ENCODE measurements at regions not wholly inside any gene's neighbourhood (a gene's known extent, or its start where the extent isn't known, plus 50 kb on each side); places are given as distances from the start of the nearest gene placed in this dataset.

DNA sequence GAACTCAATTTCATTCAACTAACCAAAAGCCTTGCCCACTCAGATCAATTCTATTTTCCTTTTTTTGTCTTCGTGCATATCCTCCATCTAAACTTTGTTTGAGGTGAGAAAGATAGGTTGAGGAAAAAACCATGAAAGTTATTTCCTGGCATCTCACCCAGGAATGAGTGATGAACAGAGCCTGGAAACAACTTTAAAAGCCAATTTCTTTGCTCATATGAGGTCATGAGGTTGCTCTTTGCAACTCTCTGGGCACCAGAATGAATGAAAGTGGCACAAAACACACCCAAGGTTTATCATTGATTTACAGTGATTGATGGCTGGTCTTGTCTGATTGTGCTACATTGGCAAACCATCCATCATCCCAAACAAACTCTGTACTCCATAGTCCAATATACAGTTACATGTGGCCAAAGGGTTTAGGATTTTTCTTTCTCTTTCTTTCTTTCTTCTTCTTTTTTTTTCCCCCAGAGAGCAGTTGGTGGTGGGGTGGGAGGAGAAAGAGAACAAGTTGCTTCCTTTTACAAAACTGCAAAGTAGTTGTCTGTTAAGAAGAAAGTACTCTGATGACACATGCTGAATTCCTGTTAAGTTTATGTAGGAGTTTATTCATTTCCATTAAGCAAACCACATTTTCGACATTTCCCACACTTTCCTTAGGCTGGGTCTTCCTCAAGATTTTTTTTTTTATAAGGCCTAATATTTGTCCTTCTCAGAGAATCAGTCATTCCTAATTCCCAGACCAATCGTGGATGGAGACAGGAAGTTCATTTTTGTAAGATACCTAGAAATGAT lies 575.9 kb upstream of the ZEB2 start:
- FAIRE-seq, result no peak

- FAIRE-seq, result no peak
Measured at GRCh38 chr2:145094370-145094769, 574.5 kb upstream of the ZEB2 start.

DNA sequence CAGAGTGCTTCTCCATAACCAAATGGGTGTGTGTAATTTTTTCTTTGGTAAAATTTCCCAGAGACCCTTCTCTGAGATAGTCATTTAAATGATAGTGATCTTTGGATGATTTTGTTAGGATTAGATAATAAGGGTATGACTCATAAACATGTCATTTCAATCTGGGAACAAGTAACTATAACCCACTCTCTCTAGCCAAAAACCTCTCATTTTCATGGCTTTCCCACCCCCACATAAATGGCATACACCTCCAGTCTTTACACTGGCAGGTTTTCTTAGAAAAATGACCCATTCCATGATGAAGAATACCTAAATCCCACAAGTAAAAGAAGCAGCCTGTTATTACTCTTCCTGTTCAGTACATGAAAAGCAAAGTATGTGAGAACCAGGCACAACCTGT lies 572.0 kb upstream of the ZEB2 start:
- FAIRE-seq, result no peak

GRCh38 chr2:145090841-145091761 lies 571.2 kb upstream of the ZEB2 start:
- no peak for FAIRE-seq

- no peak for FAIRE-seq
Measured at GRCh38 chr2:145088756-145089155, 568.8 kb upstream of the ZEB2 start.

- FAIRE-seq, result no peak
Measured at GRCh38 chr2:145086910-145087309, 567.0 kb upstream of the ZEB2 start.

DNA sequence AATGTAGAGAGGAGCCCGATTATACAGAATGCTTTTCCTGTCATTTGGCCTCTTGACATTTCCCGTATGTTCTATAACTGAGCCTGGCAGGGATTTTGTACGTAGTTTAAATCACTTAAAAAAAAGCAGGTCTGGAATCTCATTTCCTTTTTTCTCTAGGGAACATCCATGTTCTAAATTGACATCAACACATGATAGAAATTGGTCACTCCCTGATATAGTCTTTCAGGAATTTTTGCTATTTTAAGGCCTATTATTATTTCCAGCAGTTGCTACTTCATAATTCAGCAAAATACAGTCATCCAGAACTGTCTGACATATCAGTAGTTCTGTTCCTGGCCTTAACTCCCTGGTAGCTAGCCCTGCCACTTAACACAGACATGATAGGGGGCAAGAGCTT lies 565.7 kb upstream of the ZEB2 start:
- no peak for FAIRE-seq

DNA sequence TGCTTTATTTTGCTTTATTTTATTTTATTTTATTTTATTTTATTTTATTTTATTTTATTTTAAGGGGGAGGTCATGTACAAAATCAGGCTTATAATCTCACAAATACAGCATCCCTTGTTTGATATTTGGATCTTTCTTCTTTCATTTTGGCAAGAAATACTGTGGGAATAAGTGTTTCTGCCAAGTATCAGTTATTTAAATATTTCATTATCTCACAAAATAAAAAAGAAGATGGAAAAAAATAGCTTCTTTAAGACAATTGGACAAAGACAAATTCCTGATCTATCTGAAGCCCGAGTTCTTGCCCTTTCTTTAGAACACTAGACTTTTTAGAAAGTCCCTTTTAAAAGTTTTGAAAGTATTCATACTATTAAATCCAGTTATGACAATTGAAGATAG lies 560.5 kb upstream of the ZEB2 start:
- FAIRE-seq, result no peak

DNA sequence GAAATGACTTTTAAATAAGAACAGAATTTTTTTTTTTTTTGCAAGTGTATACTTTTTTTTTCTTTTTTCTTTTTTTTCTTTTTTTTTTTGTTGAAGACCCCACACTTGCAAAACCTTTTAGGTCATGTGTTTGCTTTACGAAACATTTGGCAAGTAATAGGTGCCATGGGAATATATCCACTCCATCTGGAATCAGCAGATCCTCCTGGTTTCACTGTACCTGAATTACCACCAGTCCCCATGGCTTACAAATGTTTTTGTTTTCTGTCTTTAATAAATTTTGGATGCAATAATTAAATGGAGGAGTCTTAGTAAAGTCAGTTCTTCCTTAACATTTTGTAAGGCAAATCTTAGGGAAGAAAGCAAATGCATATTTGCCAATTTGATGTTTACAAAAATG lies 559.7 kb upstream of the ZEB2 start:
- FAIRE-seq, result no peak

DNA sequence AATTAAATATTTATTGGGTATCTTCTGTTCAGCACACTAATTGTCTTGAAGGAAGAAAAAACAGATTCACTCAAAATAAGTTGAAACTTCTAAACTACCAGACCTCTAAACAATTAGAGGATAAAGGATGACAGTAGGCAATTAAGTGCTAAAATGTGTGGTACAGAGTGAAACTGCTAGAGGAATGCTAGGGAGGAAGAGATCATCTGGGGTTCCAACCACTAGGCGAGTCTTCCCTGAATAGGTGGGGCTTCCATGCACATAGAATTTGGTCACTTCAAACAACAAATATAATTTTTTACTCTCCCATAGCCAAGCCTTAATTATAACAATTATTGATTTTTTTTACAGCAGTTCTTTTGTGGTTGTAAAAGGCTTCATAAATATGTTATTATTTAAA lies 559.0 kb upstream of the ZEB2 start:
- no peak for FAIRE-seq

DNA sequence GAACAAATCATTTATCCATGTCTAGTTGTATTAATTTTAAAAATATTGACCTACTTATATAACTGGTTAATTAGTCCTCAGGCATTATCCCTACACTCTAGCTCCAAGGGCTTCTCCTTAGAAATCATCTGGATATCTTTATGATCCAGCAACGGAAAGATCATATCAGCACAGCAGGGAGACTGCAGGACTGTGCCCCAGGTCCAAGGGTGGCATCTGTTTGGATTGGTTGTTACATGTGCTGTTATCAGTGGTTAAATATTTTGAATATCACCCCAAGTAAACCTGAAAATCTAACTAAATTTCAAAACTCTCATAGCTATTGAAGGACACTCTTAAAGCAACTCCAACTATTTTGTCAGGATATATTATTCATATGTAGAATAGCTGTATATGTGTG lies 556.2 kb upstream of the ZEB2 start:
- FAIRE-seq, result no peak

DNA sequence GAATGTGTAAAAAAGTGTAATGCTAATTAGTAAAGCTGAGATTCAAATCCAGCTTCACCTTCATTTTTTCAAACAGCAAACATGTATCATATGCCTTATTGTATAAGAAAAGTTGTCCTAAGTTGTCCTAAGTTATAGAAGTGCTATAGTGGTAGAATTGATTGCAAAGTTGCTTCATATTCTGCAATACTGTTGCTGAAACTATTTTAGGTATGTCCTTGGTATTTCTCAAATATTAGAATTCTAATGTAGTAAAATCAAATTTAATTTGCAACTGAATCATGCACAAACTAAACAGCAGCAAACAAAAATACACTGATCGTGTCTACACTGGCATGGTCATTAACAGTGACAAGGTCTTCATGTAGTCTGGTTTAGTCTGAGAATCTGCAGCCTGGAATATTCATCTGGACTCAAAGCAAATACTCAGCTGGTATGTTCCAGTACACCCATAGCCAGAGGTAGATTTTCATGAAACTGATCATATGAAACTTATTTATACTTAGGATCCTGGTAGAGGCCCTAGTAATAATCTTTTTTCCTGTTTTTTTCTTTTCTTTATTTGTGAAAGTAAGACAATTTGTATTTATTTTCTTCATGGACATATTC lies 555.6 kb upstream of the ZEB2 start:
- FAIRE-seq, result no peak

- FAIRE-seq, result no peak
Measured at GRCh38 chr2:145070703-145071102, 550.8 kb upstream of the ZEB2 start.

DNA sequence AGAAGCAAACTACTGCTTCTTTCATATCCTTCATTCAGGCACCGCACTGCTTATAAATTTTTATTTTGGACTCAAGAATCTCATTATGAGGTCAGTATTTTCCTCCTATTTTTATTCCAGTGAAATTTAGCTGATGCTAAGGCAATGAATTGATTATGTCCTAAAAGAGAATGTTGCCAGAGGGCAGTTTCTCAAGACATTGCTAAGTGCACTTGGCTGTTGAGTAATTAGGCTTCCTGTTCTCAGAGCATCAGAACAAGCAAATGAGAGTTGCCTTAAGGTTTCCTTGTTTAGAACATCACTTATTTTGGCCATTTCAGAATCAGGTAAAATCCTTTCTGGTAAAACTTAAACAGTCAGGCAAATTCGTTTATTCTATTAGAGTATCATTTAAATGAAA lies 548.6 kb upstream of the ZEB2 start:
- FAIRE-seq, result no peak

DNA sequence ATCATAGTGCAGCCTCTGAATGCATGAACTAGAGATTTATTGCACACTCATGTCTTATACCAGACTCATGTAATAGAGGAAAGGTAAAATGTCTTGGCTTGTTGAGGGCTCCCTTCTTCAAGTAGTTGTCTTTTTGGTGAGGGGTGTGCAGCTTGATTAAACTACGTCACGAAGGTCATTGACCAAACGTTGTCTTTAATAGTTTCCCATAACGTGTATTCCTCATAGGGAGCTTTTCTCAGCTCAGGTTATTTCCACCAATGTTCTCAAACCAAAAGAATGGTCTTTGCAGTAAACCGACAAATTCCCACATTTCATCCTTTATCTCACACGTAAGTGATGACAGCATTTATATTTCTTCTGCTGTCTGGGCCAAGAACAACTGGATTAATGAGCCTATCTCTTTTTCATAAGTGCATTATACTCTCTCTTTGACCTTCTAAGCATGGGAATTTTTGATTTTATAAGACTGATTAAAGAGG lies 547.7 kb upstream of the ZEB2 start:
- FAIRE-seq, result no peak

- no peak for FAIRE-seq
Measured at GRCh38 chr2:145066856-145067548, 547.1 kb upstream of the ZEB2 start.

- FAIRE-seq, result no peak
Measured at GRCh38 chr2:145066151-145066661, 546.3 kb upstream of the ZEB2 start.

DNA sequence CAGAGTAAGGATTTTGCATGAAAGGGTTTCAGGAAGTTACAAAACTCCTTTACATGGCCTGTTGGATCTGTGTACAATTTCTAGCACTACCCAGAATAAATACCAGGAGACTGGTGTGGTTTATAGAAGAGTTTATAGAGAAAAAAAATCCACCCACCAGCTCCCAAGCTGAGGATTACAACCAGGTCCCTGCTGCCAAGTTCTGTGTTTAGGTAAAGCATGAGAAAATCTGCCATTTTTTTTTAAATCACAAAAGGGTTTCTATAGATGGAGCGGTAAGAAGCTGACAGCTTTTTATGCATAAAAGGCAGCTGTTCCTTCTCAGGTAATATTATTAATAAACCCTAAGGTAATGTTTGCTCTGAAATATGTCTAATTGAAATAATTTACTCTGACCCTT lies 545.4 kb upstream of the ZEB2 start:
- no peak for FAIRE-seq

- no peak for FAIRE-seq
Measured at GRCh38 chr2:145064511-145064910, 544.6 kb upstream of the ZEB2 start.

DNA sequence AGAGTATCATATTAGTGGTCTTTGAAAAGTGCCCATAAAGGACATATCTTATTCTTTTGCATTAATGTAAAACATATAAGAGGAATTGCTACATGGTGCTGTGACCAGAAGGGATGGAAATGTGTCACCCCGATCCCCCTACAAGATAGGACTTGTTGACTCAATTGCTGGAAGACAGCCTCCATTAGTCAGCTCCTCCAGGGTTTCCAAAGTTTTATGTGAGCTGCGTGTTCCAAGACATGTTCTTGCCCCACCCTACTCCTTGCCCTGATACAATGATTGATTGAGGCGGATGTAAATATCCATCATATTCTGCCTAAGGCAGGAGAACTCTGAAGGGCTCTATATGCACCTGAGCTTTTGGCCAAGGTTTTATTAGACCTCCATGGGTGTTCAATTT lies 541.0 kb upstream of the ZEB2 start:
- no peak for FAIRE-seq

- no peak for FAIRE-seq
Measured at GRCh38 chr2:145059914-145060313, 540.0 kb upstream of the ZEB2 start.

- no peak for FAIRE-seq
Measured at GRCh38 chr2:145059343-145059742, 539.4 kb upstream of the ZEB2 start.

- FAIRE-seq, result no peak
Measured at GRCh38 chr2:145058457-145058856, 538.5 kb upstream of the ZEB2 start.

All from colon (tissue), 2 donors.